MM.1S (cell line): ENCODE measurements at regions not wholly inside any gene's neighbourhood (a gene's known extent, or its start where the extent isn't known, plus 50 kb on each side); places are given as distances from the start of the nearest gene placed in this dataset.

Experiments
- DNase-seq: peaks from one replicate; pipeline ENCODE4 v3.0.0-alpha.2; 2015
- H2AFZ ChIP-seq: fragments of 300-600 bp; sonication (generic); 2 replicates; pipeline ENCODE4 v1.6.0; 2016; ENCODE audit warnings: antibody characterized with exemption, low read length
- H3F3A ChIP-seq: fragments of 300-600 bp; sonication (generic); 2 replicates; pipeline ENCODE4 v1.6.1; 2016; ENCODE audit warnings: mild to moderate bottlenecking, antibody characterized with exemption, low read length, moderate library complexity, mixed read lengths; ENCODE audit not compliant: insufficient read depth
- H3K27ac ChIP-seq: fragments of 300-600 bp; sonication (generic); 2 replicates; pipeline ENCODE4 v1.5.1; 2016; ENCODE audit warnings: mild to moderate bottlenecking, low read length
- H3K27me3 ChIP-seq: fragments of 300-600 bp; sonication (generic); replicated peaks from 2 replicates; pipeline ENCODE4 v1.6.0; 2016; ENCODE audit warnings: low read length; ENCODE audit not compliant: insufficient read depth
- H3K36me3 ChIP-seq: fragments of 300-600 bp; sonication (generic); replicated peaks from 2 replicates; pipeline ENCODE4 v1.6.1; 2016; ENCODE audit warnings: mild to moderate bottlenecking, low read length, mixed read lengths; ENCODE audit not compliant: insufficient read depth
- H3K4me1 ChIP-seq: fragments of 300-600 bp; sonication (generic); 2 replicates; pipeline ENCODE4 v1.6.1; 2016; ENCODE audit warnings: low read length, mixed read lengths
- H3K4me2 ChIP-seq: fragments of 300-600 bp; sonication (generic); 2 replicates; pipeline ENCODE4 v1.6.0; 2016; ENCODE audit warnings: low read depth, low read length
- H3K4me3 ChIP-seq: fragments of 300-600 bp; sonication (generic); 2 replicates; pipeline ENCODE4 v1.5.1; 2016; ENCODE audit warnings: low read length, mixed read lengths
- H3K79me2 ChIP-seq: fragments of 300-600 bp; sonication (generic); 2 replicates; pipeline ENCODE4 v1.6.1; 2016; ENCODE audit warnings: mixed run types, low read length, mixed read lengths
- H3K9ac ChIP-seq: fragments of 300-600 bp; sonication (generic); 2 replicates; pipeline ENCODE4 v1.6.1; 2016; ENCODE audit warnings: low read length, mixed read lengths
- H3K9me2 ChIP-seq: fragments of 300-600 bp; sonication (generic); replicated peaks from 2 replicates; pipeline ENCODE4 v1.6.1; 2016; ENCODE audit warnings: mild to moderate bottlenecking, low read length, mixed read lengths; ENCODE audit not compliant: insufficient read depth
- H3K9me3 ChIP-seq: fragments of 300-600 bp; sonication (generic); replicated peaks from 2 replicates; pipeline ENCODE4 v1.6.1; 2016; ENCODE audit warnings: mild to moderate bottlenecking, low read length, mixed read lengths; ENCODE audit not compliant: insufficient read depth
- H4K20me1 ChIP-seq: fragments of 300-600 bp; sonication (generic); 2 replicates; pipeline ENCODE4 v1.6.1; 2016; ENCODE audit warnings: mild to moderate bottlenecking, low read length, moderate library complexity, mixed read lengths; ENCODE audit not compliant: insufficient read depth
- EZH2 ChIP-seq: fragments of 300-600 bp; sonication (generic); optimal IDR thresholded peaks from 2 replicates; pipeline ENCODE3; 2017; ENCODE audit warnings: low read depth, mild to moderate bottlenecking, antibody characterized with exemption, low read length, mixed read lengths
- EZH2phosphoT487 ChIP-seq: fragments of 300-600 bp; sonication (generic); IDR thresholded peaks from 2 replicates; pipeline ENCODE4 v1.6.1; 2018; ENCODE audit warnings: antibody characterized with exemption, low read length
- TF ChIP-seq, protein P1 (sequence below): fragments of 300-600 bp; sonication (generic); IDR thresholded peaks from 2 replicates; pipeline ENCODE4 v1.5.1; 2016; ENCODE audit warnings: antibody characterized with exemption, low read length, mixed read lengths

- TF ChIP-seq EZH2 (no peak), EZH2phosphoT487 (no peak)
- TF ChIP-seq, protein P1, sequence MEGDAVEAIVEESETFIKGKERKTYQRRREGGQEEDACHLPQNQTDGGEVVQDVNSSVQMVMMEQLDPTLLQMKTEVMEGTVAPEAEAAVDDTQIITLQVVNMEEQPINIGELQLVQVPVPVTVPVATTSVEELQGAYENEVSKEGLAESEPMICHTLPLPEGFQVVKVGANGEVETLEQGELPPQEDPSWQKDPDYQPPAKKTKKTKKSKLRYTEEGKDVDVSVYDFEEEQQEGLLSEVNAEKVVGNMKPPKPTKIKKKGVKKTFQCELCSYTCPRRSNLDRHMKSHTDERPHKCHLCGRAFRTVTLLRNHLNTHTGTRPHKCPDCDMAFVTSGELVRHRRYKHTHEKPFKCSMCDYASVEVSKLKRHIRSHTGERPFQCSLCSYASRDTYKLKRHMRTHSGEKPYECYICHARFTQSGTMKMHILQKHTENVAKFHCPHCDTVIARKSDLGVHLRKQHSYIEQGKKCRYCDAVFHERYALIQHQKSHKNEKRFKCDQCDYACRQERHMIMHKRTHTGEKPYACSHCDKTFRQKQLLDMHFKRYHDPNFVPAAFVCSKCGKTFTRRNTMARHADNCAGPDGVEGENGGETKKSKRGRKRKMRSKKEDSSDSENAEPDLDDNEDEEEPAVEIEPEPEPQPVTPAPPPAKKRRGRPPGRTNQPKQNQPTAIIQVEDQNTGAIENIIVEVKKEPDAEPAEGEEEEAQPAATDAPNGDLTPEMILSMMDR: no peak
- Histone ChIP-seq H3K4me3 (no peak overlapping the region), H2AFZ (peak overlapping the region; percentile 52), H3K27ac (peak overlapping the region; percentile 99), H3K9me3 (no peaks in the 10 kb centered on the region), H3K27me3 (no peaks in the 10 kb centered on the region), H3K9ac (peak overlapping the region; percentile 32; the same call in 1 of the 2 replicates), H3K9me2 (no peaks in the 10 kb centered on the region), H3K79me2 (no peaks in the 10 kb centered on the region), H3K4me1 (peaks cover 64% of the 10 kb centered on the region), H3K4me2 (peak overlapping the region; percentile 90), H3K36me3 (no peaks in the 10 kb centered on the region), H4K20me1 (no peaks in the 10 kb centered on the region), H3F3A (peaks cover 50% of the 10 kb centered on the region)
- peak; percentile 63 for DNase-seq
Measured at GRCh38 chr11:128407962-128408361, 179.4 kb downstream of the ETS1 start.

- Histone ChIP-seq H3K27me3 (no peaks in the 10 kb centered on the region), H3K79me2 (no peaks in the 10 kb centered on the region), H3K9me2 (no peaks in the 10 kb centered on the region), H3K36me3 (no peaks in the 10 kb centered on the region), H3K4me3 (peak overlapping the region; percentile 59), H3K9me3 (no peaks in the 10 kb centered on the region), H3K9ac (peak overlapping the region; percentile 84), H2AFZ (peak overlapping the region; percentile 61), H3K27ac (peak overlapping the region; percentile 99), H3F3A (peaks cover 50% of the 10 kb centered on the region), H3K4me1 (peaks cover 58% of the 10 kb centered on the region), H3K4me2 (peak overlapping the region; percentile 90), H4K20me1 (no peaks in the 10 kb centered on the region)
- no peak for TF ChIP-seq EZH2
- no peak for TF ChIP-seq EZH2phosphoT487
- TF ChIP-seq, protein P1: peak; percentile 29
- peak; percentile 94 for DNase-seq
Measured at GRCh38 chr11:128405714-128406662, 181.4 kb downstream of the ETS1 start.

- H3K4me1 ChIP-seq: peaks cover 55% of the 10 kb centered on the region
- DNase-seq: peak; percentile 21
- peak overlapping the region; percentile 84 for H3K9ac ChIP-seq
- no peaks in the 10 kb centered on the region for H3K9me2 ChIP-seq
- H3K27ac ChIP-seq: peak overlapping the region; percentile 99
- H3K9me3 ChIP-seq: no peaks in the 10 kb centered on the region
- H3K4me3 ChIP-seq: peak overlapping the region; percentile 59
- H2AFZ ChIP-seq: peak overlapping the region; percentile 61
- no peaks in the 10 kb centered on the region for H3K27me3 ChIP-seq
- no peaks in the 10 kb centered on the region for H3K79me2 ChIP-seq
- TF ChIP-seq EZH2: no peak
- TF ChIP-seq, protein P1: no peak
- no peak for TF ChIP-seq EZH2phosphoT487
- peaks cover 50% of the 10 kb centered on the region for H3F3A ChIP-seq
- no peaks in the 10 kb centered on the region for H3K36me3 ChIP-seq
- no peaks in the 10 kb centered on the region for H4K20me1 ChIP-seq
- peak overlapping the region; percentile 90 for H3K4me2 ChIP-seq
Measured at GRCh38 chr11:128405112-128405511, 182.2 kb downstream of the ETS1 start.
